A673 (cell line): ENCODE measurements at regions not wholly inside any gene's neighbourhood (a gene's known extent, or its start where the extent isn't known, plus 50 kb on each side); places are given as distances from the start of the nearest gene placed in this dataset.

Experiments used
- CTCF ChIP-seq: fragments of 300-800, 200-600 bp; sonication (generic); conservative IDR thresholded peaks from 2 replicates; pipeline ENCODE4 v1.5.1; 2017; ENCODE audit warnings: low read depth, mild to moderate bottlenecking, antibody characterized with exemption, low read length, moderate library complexity, mixed read lengths
- EZH2 ChIP-seq: fragments of 200-600 bp; sonication (generic); IDR thresholded peaks from 2 replicates; pipeline ENCODE4 v1.6.1; 2017; ENCODE audit warnings: borderline replicate concordance, low read depth, mild to moderate bottlenecking, mixed read lengths, antibody characterized with exemption, low read length; ENCODE audit not compliant: poor library complexity, severe bottlenecking

- TF ChIP-seq CTCF = no peak
- TF ChIP-seq EZH2 = no peak
Observed at GRCh38 chr20:40218316-40218969, 470.6 kb downstream of the MAFB start.
